Upper lobe of right lung (tissue), 1 donor: ENCODE measurements at regions not wholly inside any gene's neighbourhood (a gene's known extent, or its start where the extent isn't known, plus 50 kb on each side); places are given as distances from the start of the nearest gene placed in this dataset.

Experiments
- ATAC-seq: fragments of 200-7000 bp; cut with Tn5 transposase; one replicate; pipeline ENCODE4 v1.9.1; 2020; ENCODE audit warnings: mild to moderate bottlenecking, moderate library complexity
- DNase-seq: peaks from one replicate; pipeline ENCODE4 v3.0.0-alpha.2; 2020
- H3K27ac ChIP-seq: fragments of 200-600 bp; one replicate; pipeline ENCODE4 v1.8.0; 2022
- H3K27me3 ChIP-seq: fragments of 200-600 bp; one replicate; pipeline ENCODE4 v1.8.0; 2022; ENCODE audit warnings: mild to moderate bottlenecking
- H3K36me3 ChIP-seq: fragments of 200-600 bp; one replicate; pipeline ENCODE4 v1.8.0; 2022
- H3K4me1 ChIP-seq: fragments of 200-600 bp; one replicate; pipeline ENCODE4 v1.8.0; 2022
- H3K4me3 ChIP-seq: fragments of 200-600 bp; one replicate; pipeline ENCODE4 v1.8.0; 2022; ENCODE audit warnings: mild to moderate bottlenecking
- H3K9me3 ChIP-seq: fragments of 200-600 bp; one replicate; pipeline ENCODE4 v1.8.0; 2022
- CTCF ChIP-seq: fragments of 200-600 bp; IDR thresholded peaks from one replicate; pipeline ENCODE4 v1.8.0; 2022; ENCODE audit warnings: antibody characterized with exemption
- intact Hi-C: fragments of 100-400 bp; cut with DNase I; formaldehyde crosslinking; loops from one replicate; pipeline ENCODE4 v1.11.0; 2022
- donor health status: DM: no; HTN: yes; CAD: no; lungs with severe emphysema.

- no peak overlapping the region for H3K27ac ChIP-seq
- intact Hi-C loops: no loop called here
- ATAC-seq (no peak), DNase-seq (no peak)
- no peaks in the 10 kb centered on the region for H3K4me1 ChIP-seq
- H3K36me3 ChIP-seq: no peaks in the 10 kb centered on the region
- TF ChIP-seq CTCF: no peak
- no peak overlapping the region for H3K4me3 ChIP-seq
- H3K27me3 ChIP-seq: peaks cover 17% of the 10 kb centered on the region
- H3K9me3 ChIP-seq: no peaks in the 10 kb centered on the region
Measured at GRCh38 chr19:56969759-56970178, 129.2 kb upstream of the PEG3 start.

- no peak for TF ChIP-seq CTCF
- H3K4me3 ChIP-seq: no peak overlapping the region
- DNase-seq (no peak), ATAC-seq (no peak)
- H3K4me1 ChIP-seq: no peaks in the 10 kb centered on the region
- peaks cover 17% of the 10 kb centered on the region for H3K27me3 ChIP-seq
- H3K36me3 ChIP-seq: no peaks in the 10 kb centered on the region
- H3K27ac ChIP-seq: no peak overlapping the region
- no peaks in the 10 kb centered on the region for H3K9me3 ChIP-seq
- intact Hi-C loops: no loop called here
Measured at GRCh38 chr19:56971230-56971629, 130.7 kb upstream of the PEG3 start.

- H3K36me3 ChIP-seq: no peaks in the 10 kb centered on the region
- ATAC-seq (no peak), DNase-seq (no peak)
- H3K9me3 ChIP-seq: no peaks in the 10 kb centered on the region
- no peak overlapping the region for H3K4me3 ChIP-seq
- peaks cover 17% of the 10 kb centered on the region for H3K27me3 ChIP-seq
- no peaks in the 10 kb centered on the region for H3K4me1 ChIP-seq
- intact Hi-C loops: no loop called here
- no peak for TF ChIP-seq CTCF
- no peak overlapping the region for H3K27ac ChIP-seq
Measured at GRCh38 chr19:56972291-56972841, 131.8 kb upstream of the PEG3 start.

- Histone ChIP-seq H3K9me3 (no peaks in the 10 kb centered on the region), H3K4me3 (no peak overlapping the region), H3K36me3 (no peaks in the 10 kb centered on the region), H3K27me3 (peaks cover 17% of the 10 kb centered on the region), H3K4me1 (no peaks in the 10 kb centered on the region), H3K27ac (no peak overlapping the region)
- intact Hi-C loops: no loop called here
- ATAC-seq (no peak), DNase-seq (no peak)
- no peak for TF ChIP-seq CTCF
Measured at GRCh38 chr19:56973713-56974555, 133.4 kb upstream of the PEG3 start.

GRCh38 chr19:56974556-56975207 lies 134.2 kb upstream of the PEG3 start:
- ATAC-seq (no peak), DNase-seq (no peak)
- TF ChIP-seq CTCF: no peak
- no peaks in the 10 kb centered on the region for H3K9me3 ChIP-seq
- intact Hi-C loops: no loop called here
- no peak overlapping the region for H3K27ac ChIP-seq
- no peaks in the 10 kb centered on the region for H3K36me3 ChIP-seq
- H3K4me3 ChIP-seq: no peak overlapping the region
- H3K27me3 ChIP-seq: peaks cover 17% of the 10 kb centered on the region
- H3K4me1 ChIP-seq: no peaks in the 10 kb centered on the region
